CD4-positive, alpha-beta T cell treated with Interferon gamma for 1 hour (primary cell): ENCODE measurements at regions not wholly inside any gene's neighbourhood (a gene's known extent, or its start where the extent isn't known, plus 50 kb on each side); places are given as distances from the start of the nearest gene placed in this dataset.
"Not testable (repeated sequence)": the region's sequence is repeated elsewhere in the genome, so short reads cannot be mapped to it uniquely, and the experiment has no call there.

Experiments
- DNase-seq: peaks from one replicate; pipeline ENCODE4 v3.0.0-alpha.2; 2020

DNA sequence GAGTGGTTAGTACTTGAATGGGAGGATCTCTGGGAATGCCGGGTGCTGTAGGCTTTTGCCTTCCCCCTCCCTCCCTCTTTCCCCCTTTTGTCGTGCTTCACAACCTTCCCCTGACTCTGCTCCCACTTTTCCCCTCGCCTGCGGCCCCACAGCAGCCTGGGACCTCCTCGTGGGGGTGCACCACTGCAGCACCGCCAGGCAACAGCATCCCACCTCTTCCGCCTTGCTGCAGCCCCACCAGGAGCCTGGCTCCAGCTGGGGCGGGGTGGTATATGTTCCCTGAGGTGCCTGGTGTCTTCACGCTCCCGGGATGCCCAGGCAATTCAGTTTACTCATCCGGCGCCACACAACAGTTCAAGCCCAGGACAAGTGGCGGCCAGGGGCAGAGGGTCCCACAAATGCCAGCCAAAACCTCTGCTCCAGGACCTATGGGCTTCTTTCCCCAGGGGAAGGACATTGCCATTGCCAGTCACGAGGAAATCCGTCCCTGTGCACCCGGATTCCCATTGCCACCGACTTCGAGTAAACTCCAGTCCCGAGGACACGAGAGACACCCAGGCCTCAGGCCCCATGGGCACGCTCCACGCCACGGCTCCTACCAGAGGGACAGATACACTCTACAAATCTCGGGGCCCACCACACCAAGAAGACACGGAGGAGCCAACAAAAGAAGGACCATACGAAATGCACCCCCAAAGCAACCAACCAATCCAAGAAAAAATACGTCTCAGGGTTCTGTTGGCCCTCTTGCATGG is 181.7 kb downstream of the ALG10 start:
- no peak for DNase-seq

DNA sequence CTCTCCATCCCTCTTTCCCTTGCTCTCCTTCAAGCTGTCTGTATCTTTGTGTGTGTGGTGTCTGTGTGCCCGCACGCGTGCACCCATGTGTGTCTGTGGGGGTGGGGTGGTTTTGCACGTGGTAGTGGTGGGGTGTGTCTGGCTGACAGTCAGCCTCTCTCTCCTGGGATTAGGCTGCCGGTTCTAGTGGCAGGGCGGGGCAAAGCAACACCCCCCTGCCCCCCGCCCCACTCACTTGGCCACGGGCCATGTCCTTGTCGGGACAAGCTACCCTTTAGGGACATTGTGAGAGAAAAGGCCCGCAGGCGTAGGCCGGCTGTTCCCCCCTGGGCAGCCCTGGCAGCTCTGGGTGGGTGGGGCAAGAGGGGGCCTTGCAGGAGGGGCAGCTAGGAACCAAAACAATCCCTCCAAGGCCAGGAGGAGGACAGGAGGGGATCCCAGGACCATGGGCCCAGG is 182.6 kb downstream of the ALG10 start:
- DNase-seq = no peak

DNA sequence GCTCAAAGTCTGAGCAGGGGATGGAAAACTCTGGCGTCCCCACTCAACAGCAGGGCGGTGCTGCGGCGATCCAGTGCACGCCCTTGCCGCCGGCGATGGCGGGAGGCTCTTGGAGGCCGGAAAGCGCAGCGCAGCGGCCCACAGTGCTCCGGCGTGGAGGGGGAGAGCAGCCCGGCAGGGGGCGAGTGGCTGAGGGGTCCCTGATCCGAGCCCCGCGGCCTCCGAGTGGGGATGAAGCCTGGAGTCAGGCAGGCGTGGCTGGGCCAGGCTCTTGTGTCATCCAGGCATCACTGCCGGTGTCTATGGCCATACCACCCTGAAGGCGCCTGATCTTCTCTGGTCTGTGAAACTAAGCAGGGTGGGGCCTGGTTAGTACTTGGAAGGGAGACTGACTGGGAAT is 183.1 kb downstream of the ALG10 start:
- DNase-seq = no peak

DNA sequence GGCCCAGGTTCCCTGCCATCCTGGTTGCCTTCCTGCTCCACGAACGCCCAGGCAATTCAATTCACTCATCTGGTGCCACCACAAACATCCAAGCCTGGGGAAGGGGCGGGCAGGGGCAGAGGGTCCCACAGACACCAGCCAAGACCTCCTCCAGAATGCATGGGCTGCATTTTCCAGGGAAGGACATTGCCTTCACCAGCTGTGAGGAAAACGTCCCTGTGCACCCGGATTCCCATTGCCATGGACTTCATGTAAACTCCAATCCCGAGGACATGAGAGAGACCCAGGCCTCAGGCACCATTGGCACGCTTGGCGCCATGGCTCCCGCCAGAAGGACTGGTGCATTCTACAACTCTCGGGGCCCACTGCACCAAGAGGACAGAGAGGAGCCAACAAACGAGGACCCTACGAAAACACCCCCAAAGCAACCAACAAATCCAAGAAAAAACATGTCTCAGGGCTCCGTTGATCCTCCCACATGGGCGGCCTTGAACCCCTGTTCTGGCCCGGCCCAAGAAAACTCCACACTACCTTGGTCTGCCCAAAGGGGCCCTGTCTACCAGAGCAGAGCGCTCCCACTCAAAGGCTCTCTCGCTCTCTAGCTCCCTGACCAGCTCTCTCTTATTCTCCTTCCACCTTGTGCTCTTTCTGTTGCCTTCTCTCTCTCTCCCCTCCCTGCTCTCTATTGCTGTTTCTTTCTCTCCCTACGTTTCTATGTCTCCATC is 183.9 kb downstream of the ALG10 start:
- DNase-seq = no peak

DNA sequence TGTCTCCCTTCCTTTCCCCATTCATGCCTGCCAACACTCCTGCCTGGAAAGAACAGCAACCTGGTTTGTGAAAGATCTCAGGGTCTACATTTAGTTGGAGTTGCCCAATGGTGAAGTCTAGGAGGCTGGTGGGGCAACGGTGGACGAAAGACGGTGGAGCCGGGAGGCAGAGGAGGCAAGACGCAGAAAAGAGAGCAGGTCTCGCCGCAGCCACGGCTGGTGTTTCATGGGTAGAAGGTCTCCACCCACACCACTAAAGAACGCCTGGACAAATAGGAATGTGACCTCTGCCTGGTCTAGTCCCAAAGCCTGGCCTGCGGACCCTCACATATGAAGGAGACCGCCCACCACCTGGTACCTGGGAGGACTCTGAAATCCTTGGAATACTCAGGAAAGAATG is 185.6 kb downstream of the ALG10 start:
- no peak for DNase-seq

DNA sequence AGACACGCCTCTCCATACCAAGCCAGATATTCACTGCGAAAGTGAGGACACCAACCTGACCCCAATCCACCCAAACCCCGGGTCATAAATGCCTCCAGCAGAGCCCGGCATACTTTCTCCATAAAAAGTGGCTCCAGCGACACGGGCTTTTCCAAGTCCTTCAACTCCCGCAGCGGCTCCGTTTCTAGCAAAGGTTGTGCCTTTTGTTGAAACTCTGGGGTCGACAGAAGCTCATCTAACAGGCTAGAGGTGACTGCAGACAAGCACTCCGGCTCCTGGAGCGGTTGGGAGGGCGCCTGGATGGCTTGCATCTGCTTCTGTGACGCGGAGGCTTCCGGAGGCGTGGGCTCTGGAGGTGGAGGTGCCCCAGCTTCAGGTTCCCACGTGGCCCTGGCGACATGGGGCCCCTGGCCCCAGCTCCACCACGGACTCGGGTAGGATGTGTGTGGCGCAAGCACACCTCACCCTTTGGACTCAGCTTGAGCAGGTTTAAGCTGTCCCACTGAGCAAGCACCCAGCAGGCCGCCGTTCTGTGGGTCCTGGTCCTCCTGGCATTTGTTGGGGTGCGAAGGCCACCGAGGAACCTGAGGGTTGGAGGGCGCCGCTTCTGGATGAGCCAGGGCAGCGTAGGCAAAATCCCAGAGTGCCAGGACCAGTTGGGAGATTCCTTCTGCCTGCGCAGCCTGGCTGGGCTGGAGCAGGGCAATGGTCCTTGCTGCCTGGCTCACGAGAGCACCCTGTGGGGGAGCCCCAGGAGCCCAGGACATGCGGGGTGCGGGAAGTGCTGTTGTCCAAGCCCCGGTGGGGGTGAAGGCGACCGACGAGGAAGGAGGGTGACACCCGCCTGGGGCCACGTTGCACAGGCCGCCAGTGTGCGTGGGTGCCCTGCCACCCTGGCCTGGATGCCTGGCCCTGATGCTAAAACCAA is 186.3 kb downstream of the ALG10 start:
- no peak for DNase-seq

DNA sequence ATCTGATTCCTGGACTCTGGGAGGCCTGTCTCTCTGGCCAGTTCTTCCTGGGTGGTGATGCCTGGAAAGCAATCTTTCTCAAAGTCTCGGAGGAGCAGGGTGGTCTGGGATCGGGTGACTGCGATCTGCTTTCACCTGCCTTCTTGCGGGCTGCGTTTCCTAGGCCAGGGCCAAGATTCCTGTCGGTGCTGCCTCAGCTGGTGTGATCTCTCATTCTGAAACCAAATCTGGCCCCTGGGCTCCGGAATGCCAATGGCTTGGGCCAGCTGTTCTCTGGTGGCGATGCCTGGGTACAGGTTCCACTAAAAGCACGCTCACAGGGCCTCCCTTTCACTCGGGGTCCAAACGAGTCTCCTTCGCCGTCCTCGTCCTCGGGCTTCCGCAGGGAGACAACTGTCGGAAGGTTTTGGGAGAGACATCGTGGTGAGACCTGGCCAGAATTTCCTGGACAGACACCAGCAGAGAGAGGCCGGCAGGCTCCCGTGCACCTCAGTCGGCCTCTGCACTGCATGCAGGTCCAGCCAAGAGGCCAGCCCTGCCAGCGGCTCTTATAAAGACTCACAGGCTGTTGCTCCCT is 187.1 kb downstream of the ALG10 start:
- no peak for DNase-seq

DNA sequence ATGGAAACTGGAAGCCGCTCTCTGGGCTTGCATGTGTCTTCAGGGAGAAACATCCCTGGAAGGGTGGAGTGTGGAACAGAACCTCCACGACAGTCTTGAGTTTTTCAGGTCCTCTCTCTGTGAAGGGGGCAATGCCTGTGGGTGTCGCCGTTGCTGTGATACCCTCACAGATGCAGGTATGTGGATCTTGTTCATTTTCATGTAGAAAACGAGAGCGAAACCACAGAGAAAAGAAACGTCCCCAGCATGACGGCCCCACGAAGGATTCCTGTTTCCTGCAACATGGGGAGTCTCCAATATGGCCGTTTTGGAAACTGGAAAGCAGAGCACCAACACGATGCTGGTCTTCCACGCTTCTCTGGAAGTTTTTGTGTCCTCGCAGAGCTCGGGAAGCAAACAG is 187.9 kb downstream of the ALG10 start:
- no peak for DNase-seq

DNA sequence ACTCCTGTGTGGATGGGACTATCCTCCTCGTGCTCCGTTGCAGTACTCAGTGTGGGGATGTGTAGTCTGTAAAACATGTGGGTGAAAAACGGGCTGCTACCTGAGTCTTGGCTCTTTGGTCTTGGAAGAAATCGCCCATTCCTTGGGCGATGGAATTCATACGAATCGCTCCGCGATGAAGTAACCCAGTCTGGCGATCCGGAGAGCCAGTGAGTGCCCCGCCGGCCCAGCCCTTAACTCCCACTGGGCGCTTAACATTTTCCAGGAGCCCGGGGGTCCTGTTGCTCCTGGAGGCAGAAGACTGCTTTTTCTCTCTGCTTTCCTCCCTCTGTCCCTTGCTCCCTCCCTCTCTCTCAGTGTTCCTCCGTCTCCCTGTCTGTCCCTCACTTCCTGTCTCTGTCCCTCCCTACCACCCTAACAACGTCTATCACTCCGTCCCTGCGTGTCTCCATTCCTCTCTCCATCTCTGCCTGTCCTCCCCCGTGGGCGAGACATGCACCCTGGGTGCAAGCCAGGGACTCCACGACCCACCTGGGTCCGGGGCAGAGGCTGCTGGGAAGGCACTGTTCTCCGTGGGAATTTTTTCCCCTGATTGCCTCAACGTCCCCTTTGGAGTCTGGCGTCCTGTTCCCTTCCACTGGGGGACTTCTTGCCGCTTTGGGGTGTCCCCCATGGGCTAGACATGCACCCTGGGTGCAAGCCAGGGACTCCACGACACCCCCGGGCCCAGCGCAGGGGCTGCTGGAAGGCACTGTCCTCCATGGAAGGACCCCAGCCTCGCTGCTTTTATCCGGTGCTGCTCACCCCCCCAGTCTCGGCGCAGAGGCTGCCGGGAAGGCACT is 188.6 kb downstream of the ALG10 start:
- no peak for DNase-seq

DNA sequence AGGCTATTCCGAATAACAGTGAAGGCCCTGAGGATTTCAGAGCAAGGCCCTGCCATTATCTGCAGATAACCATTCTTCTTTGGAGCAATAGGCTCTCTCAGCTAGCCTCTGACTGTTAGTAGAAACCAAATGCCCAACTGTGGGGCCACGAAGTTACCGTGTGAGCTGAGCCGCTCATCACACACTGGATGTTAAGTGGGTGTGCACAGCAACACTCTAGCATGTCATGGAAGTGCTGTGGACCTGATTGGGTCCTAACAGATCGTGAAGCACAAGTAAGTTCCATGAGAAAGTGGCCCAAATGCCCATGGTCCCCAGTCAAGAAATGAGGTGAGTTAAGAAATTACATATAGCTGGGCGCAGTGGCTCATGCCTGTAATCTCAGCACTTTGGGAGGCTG is 190.4 kb downstream of the ALG10 start:
- DNase-seq = no peak

DNA sequence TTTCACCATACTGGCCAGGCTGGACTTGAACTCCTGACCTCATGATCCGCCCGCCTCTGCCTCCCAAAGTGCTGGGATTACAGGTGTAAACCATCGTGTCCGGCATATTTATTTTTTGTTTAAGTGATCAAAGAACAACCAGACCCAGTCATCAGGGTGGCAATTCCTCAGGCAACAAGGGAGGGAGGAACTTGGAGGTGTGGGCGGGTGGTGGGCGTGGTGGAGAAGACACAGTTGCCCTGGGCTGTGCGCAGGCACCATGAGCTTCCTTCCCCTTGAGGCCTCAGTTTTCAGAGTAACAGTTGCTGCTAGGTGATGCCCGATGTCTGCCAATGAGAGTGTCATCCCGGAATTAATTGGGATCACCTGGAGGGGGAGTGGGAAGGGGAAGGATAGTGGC is 191.7 kb downstream of the ALG10 start:
- DNase-seq = no peak

DNA sequence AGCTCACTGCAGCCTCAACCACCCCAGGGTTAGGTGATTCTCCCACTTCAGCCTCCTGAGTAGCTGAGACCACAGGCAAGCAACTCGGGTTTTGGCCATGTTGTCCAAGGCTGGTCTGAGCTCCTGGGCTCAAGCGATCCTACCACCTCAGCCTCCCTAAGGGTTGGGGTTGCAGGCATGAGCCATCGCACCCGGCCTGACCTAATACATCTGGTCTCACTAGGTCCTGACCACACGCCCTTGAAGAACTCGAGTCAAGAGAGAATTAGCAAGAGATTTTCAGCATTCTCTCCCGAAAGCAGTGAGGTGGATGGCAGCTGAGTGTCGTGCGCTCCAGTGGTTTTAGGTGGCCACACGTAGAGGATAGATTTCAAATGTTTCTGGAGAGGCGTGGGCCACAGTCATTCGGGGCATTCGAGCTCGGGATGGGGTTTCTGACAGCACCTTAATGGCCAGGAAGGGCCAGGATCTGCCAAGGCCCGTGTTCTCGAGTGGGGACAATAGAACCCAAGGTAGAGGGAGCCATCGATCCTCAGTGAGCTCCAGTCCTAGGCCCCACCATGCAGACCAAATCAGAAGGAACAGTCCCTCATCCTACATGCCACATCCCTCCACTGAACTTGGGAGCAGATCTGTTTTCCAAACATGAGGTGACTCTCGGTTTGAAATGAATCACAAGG is 193.1 kb downstream of the ALG10 start:
- no peak for DNase-seq

DNA sequence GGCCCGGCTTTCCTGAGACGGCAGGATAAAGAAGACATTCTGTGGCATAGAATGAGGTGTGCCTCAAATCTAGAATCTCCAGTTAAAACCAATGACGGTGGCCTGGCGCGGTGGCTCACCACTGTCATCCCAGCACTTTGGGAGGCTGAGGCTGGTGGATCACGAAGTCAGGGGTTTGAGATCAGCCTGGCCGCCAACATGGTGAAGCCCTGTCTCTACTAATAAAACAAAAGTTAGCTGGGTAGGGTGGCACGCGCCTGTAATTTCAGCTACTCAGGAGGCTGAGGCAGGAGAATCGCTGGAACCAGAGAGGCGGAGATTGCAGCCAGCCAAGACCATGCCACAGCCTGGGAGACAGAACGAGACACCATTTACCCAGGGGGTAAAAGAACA is 193.6 kb downstream of the ALG10 start:
- no peak for DNase-seq

DNA sequence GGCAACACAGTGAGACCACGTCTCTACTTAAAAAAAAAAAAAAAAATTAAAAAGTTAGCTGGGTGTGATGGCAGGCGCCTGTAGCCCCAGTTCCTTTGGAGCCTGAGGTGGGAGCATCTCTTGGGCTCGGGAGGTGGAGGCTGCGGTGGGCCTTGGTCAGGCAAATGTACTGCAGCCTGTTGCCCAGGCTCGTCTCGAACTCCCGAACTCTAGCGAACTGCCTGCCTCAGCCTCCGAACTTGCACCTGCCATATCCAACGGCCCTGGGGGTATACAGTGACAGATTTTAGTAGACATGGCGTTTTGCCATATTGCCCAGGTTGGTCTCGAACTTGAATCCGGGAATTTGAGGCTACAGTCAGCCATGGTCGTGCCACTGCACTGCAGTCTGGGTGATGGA is 195.4 kb downstream of the ALG10 start:
- DNase-seq = no peak

DNA sequence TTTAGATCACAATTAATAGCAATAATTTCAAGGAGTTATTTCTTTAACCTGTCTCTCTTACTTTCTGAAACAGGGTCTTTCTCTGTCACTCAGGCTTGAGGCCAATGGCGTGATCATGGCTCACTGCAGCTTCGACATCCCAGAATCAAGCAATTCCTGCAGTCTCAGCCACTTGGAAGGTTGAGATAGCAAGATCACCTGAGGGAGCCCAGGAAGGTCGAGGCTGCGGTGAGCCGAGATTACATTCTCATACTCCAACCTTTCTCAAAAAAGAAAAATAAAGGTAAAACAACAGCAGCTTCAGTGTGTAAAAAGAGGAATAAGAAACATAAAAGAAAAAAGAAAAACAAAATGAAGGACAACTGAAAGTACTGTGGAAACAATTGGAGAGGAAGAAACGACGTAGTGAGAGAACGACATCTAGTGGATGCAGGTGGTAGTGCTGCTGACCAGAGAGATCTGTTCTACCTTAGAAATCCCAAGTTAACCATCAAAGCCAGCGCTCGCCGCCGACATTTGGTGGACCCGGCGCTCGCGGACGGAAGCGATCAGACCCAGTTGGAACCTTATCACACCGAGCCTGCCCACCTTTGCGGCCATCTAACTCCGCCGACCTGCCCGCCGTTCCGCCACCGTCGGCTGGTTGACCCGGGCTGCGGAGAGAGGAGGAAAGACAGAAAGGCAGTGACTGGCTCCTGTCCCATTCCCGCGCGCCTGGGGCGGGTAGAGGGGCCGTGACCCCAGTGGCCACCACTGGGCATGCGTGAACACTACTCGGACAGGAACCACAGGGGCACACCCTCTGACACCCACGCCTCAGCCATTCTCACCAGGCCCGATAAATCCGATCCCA is 196.1 kb downstream of the ALG10 start:
- DNase-seq = peak; percentile 48

DNA sequence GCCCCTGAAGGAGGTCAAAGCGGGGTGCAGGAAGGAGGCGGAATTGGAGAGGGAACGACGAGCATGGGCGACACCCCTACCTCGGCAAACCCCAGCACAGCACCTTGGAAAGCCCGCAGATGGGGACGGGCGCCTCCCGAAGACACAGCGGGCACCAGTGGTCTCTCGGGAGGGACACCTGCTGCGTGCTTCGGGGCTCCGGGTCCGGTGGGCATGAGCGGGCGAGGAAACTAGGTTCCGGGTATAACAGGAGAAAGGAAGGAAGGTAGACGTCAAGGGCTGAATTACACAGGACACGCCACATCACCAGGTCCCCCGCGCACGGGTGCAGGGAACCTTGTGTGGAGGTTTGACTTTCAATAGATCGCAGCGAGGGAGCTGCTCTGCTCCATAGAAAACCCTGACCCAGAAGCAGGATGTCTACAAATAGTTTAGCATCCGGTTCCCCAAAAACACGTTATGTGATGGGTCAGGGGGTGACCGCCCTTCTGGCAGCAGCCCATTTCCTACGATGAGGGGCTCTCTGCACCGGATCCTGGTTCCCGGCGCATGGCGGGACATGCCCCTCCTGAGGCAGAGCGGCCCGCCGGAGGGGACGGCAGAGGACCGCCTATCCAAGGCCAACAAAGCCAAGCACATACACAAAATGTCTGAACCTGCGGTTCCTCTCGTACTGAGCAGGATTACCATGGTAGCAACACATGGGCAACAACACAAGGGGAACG is 196.9 kb downstream of the ALG10 start:
- DNase-seq = no peak

DNA sequence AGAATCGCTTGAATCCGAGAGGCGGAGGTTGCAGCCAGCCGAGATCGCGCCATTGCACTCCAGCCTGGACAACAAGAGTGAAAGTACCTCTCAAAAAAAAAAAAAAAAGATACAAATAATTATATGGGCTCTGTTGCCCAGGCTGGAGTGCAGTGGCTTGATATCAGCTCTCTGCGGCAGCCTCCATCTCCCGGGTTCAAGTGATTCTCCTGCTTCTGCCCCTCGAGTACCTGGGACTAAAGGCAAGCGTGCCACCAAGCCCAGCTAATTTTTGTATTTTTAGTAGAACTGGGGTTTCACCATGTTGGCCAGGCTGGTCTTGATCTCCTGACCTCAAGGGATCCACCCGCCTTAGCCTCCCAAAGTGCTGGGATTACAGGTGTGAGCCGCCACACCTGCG is 197.8 kb downstream of the ALG10 start:
- not testable (repeated sequence) for DNase-seq

DNA sequence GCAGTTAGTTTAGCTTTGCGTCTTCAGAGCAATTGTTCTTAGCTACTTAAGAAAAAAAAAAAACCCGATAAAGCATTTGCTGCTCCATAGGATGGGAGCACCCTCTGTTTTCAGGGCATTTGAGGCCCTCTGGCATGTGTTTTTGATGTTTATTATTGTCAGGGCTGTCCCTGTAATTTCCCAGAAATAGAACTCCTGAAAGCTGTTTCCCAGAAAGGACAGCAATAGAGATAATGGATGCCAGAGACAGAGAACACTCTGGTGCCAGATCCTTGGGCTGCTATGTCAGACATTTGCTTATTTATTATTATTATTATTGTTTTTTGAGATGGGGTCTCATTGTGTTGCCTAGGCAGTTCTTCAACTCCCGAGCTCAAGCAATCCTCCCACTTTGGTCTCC is 201.3 kb downstream of the ALG10 start:
- no peak for DNase-seq

DNA sequence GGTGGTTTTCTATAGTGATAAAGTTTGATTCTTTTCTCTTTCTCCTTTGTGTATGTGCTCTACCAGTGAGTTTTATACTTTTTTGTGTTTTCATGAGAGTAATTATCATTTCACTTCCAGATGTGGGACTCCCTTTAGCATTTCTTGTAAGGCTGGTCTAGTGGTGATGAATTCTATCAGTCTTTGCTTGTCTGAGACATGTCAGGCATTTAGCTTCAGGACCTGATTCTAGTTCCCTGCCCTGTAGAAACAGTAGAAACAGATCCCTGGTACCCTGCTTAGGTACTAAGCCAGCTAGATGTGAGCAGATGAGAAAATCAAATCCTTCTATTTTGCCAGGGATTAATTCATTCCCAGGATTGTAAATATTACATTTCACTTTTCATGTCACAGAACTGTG is 203.7 kb downstream of the ALG10 start:
- DNase-seq = not testable (repeated sequence)

DNA sequence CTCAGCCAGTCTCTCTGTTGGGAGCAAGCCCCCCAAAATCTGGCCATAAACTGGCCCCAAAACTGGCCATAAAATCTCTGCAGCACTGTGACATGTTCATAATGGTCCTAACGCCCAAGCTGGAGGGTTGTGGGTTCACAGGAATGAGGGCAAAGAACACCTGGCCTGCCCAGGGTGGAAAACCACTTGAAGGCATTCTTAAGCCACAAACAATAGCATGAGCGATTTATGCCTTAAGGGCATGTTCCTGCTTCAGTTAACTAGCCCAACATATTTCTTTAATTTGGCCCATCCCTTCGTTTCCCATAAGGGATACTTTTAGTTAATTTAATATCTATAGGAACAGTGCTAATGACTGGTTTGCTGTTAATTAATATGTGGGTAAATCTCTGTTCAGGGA is 205.8 kb downstream of the ALG10 start:
- not testable (repeated sequence) for DNase-seq
